ENCODE measurements at regions not wholly inside any gene's neighbourhood (a gene's known extent, or its start where the extent isn't known, plus 50 kb on each side); places are given as distances from the start of the nearest gene placed in this dataset.
"Not testable (repeated sequence)": the region's sequence is repeated elsewhere in the genome, so short reads cannot be mapped to it uniquely, and the experiment has no call there.

GRCh38 chr10:38600146-38600545 is 506.0 kb downstream of the ZNF37A start:
- H3K27me3 Mint-ChIP-seq (ENCODE audit: low read depth in 2 of 2): no peaks in the 10 kb centered on the region
- Histone ChIP-seq H3K27ac (ENCODE audit: low read length) (no peak overlapping the region), H3K9me3 (ENCODE audit: control insufficient read depth, insufficient read depth, low read length) (peaks cover 40% of the 10 kb centered on the region), H3K4me1 (ENCODE audit: control insufficient read depth, insufficient read depth, low read length) (no peaks in the 10 kb centered on the region), H3K36me3 (ENCODE audit: control insufficient read depth, insufficient read depth, low read length) (no peaks in the 10 kb centered on the region), H3K27me3 (ENCODE audit: control insufficient read depth, insufficient read depth, low read length) (no peaks in the 10 kb centered on the region), H3K4me3 (ENCODE audit: low read length) (no peak overlapping the region)
- DNase-seq (no peak), ATAC-seq (no peak)
- peaks cover 10 to 23% of the 10 kb centered on the region in 2 donors for H3K9me3 Mint-ChIP-seq
- peaks cover 5% of the 10 kb centered on the region for H3K36me3 Mint-ChIP-seq
- no peaks in the 10 kb centered on the region for H3K4me1 Mint-ChIP-seq
- 69% methylated on average over 28 of the region's 33 CpGs for WGBS (ENCODE audit: insufficient coverage)
- no peak overlapping the region for H3K27ac Mint-ChIP-seq
- TF ChIP-seq, protein P1, sequence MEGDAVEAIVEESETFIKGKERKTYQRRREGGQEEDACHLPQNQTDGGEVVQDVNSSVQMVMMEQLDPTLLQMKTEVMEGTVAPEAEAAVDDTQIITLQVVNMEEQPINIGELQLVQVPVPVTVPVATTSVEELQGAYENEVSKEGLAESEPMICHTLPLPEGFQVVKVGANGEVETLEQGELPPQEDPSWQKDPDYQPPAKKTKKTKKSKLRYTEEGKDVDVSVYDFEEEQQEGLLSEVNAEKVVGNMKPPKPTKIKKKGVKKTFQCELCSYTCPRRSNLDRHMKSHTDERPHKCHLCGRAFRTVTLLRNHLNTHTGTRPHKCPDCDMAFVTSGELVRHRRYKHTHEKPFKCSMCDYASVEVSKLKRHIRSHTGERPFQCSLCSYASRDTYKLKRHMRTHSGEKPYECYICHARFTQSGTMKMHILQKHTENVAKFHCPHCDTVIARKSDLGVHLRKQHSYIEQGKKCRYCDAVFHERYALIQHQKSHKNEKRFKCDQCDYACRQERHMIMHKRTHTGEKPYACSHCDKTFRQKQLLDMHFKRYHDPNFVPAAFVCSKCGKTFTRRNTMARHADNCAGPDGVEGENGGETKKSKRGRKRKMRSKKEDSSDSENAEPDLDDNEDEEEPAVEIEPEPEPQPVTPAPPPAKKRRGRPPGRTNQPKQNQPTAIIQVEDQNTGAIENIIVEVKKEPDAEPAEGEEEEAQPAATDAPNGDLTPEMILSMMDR (IDR thresholded peaks at IDR 0.05): no peak
- H3K4me3 Mint-ChIP-seq: no peak overlapping the region
- intact Hi-C loops (cut with micrococcal nuclease): no loop called here

DNA sequence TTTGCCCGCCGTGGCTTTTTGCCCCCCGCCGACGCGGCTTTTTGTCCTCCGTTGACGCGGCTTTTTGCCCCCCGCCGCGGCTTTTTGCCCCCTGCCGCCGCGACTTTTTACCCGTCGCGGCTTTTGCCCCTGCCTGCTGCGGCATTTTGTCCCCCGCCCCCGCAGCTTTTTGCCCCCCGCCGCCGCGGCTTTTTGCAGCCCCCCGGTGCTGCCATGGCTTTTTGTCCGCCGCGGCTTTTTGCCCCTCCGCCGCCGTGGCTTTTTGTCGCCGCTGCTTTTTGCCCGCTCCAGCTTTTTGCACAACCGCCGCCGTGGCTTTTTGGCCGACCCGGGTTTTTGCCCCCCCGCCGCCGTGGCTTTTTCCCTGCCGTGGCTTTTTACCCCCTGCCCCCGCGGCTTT is 506.6 kb downstream of the ZNF37A start:
- no peak for ATAC-seq
- no peaks in the 10 kb centered on the region for H3K27me3 ChIP-seq (ENCODE audit: control insufficient read depth, insufficient read depth, low read length)
- Mint-ChIP-seq H3K27me3 (ENCODE audit: low read depth in 2 of 2) (no peaks in the 10 kb centered on the region), H3K36me3 (peaks cover 5% of the 10 kb centered on the region), H3K4me3 (no peak overlapping the region), H3K27ac (no peak overlapping the region), H3K4me1 (no peaks in the 10 kb centered on the region), H3K9me3 (peaks cover 10 to 23% of the 10 kb centered on the region in 2 donors)
- no peak overlapping the region for H3K4me3 ChIP-seq (ENCODE audit: low read length)
- H3K27ac ChIP-seq (ENCODE audit: low read length): no peak overlapping the region
- H3K36me3 ChIP-seq (ENCODE audit: control insufficient read depth, insufficient read depth, low read length): no peaks in the 10 kb centered on the region
- TF ChIP-seq, protein P1 (IDR thresholded peaks at IDR 0.05): no peak
- 62% methylated on average over 46 of the region's 46 CpGs for WGBS (ENCODE audit: insufficient coverage)
- intact Hi-C loops (cut with micrococcal nuclease): no loop called here
- no peak for DNase-seq
- H3K4me1 ChIP-seq (ENCODE audit: control insufficient read depth, insufficient read depth, low read length): no peaks in the 10 kb centered on the region
- H3K9me3 ChIP-seq (ENCODE audit: control insufficient read depth, insufficient read depth, low read length): peaks cover 43% of the 10 kb centered on the region

GRCh38 chr10:38603681-38604080 is 509.5 kb downstream of the ZNF37A start:
- H3K27me3 Mint-ChIP-seq (ENCODE audit: low read depth in 2 of 2); H3K4me3 Mint-ChIP-seq; DNase-seq; H3K4me3 ChIP-seq (ENCODE audit: low read length); intact Hi-C loops (cut with micrococcal nuclease); H3K4me1 Mint-ChIP-seq; H3K27ac ChIP-seq (ENCODE audit: low read length); ATAC-seq; H3K36me3 ChIP-seq (ENCODE audit: control insufficient read depth, insufficient read depth, low read length); H3K27me3 ChIP-seq (ENCODE audit: control insufficient read depth, insufficient read depth, low read length); H3K4me1 ChIP-seq (ENCODE audit: control insufficient read depth, insufficient read depth, low read length); H3K27ac Mint-ChIP-seq: not testable (repeated sequence)
- Mint-ChIP-seq H3K9me3 (peaks cover 12 to 18% of the 10 kb centered on the region in 2 donors), H3K36me3 (peaks cover 12% of the 10 kb centered on the region)
- 94% methylated on average over 7 of the region's 7 CpGs for WGBS (ENCODE audit: insufficient coverage)
- peaks cover 49% of the 10 kb centered on the region for H3K9me3 ChIP-seq (ENCODE audit: control insufficient read depth, insufficient read depth, low read length)

GRCh38 chr10:38604477-38604876 is 510.3 kb downstream of the ZNF37A start:
- Mint-ChIP-seq H3K36me3 (peaks cover 12% of the 10 kb centered on the region), H3K9me3 (peaks cover 10 to 15% of the 10 kb centered on the region in 2 donors)
- H3K27me3 ChIP-seq (ENCODE audit: control insufficient read depth, insufficient read depth, low read length); H3K27ac ChIP-seq (ENCODE audit: low read length); H3K4me1 Mint-ChIP-seq; ATAC-seq; H3K4me3 ChIP-seq (ENCODE audit: low read length); intact Hi-C loops (cut with micrococcal nuclease); H3K27me3 Mint-ChIP-seq (ENCODE audit: low read depth in 2 of 2); H3K27ac Mint-ChIP-seq; H3K4me1 ChIP-seq (ENCODE audit: control insufficient read depth, insufficient read depth, low read length); DNase-seq; H3K4me3 Mint-ChIP-seq; H3K36me3 ChIP-seq (ENCODE audit: control insufficient read depth, insufficient read depth, low read length): not testable (repeated sequence)
- 89% methylated on average over 15 of the region's 16 CpGs for WGBS (ENCODE audit: insufficient coverage)
- peaks cover 49% of the 10 kb centered on the region for H3K9me3 ChIP-seq (ENCODE audit: control insufficient read depth, insufficient read depth, low read length)
